ENCODE measurements at regions not wholly inside any gene's neighbourhood (a gene's known extent, or its start where the extent isn't known, plus 50 kb on each side); places are given as distances from the start of the nearest gene placed in this dataset.

GRCh38 chr17:63193827-63194226 lies 227.8 kb downstream of the TANC2 start:
- no peak for TF ChIP-seq CTCF (IDR thresholded peaks at IDR 0.05; ENCODE audit: unreplicated experiment)
- H3K9me3 Mint-ChIP-seq (ENCODE audit: low read depth) = no peaks in the 10 kb centered on the region
- no peak overlapping the region for H3K4me3 Mint-ChIP-seq (ENCODE audit: low read depth)
- H3K4me1 Mint-ChIP-seq (ENCODE audit: low read depth) = peaks cover 6% of the 10 kb centered on the region
- no peaks in the 10 kb centered on the region for H3K27me3 Mint-ChIP-seq
- no peak for DNase-seq (ENCODE audit: low spot score, unreplicated experiment)
- H3K36me3 Mint-ChIP-seq (ENCODE audit: insufficient read depth) = no peaks in the 10 kb centered on the region
- H3K27ac Mint-ChIP-seq = no peak overlapping the region

- no peaks in the 10 kb centered on the region for H3K36me3 Mint-ChIP-seq (ENCODE audit: insufficient read depth)
- no peaks in the 10 kb centered on the region for H3K9me3 Mint-ChIP-seq (ENCODE audit: low read depth)
- H3K4me1 Mint-ChIP-seq (ENCODE audit: low read depth) = peaks cover 6% of the 10 kb centered on the region
- TF ChIP-seq CTCF (IDR thresholded peaks at IDR 0.05; ENCODE audit: unreplicated experiment) = no peak
- no peak overlapping the region for H3K4me3 Mint-ChIP-seq (ENCODE audit: low read depth)
- no peak overlapping the region for H3K27ac Mint-ChIP-seq
- DNase-seq (ENCODE audit: low spot score, unreplicated experiment) = no peak
- H3K27me3 Mint-ChIP-seq = no peaks in the 10 kb centered on the region
These were observed 230.8 kb downstream of the TANC2 start for GRCh38 chr17:63196772-63197335.

- no peak for DNase-seq (ENCODE audit: low spot score, unreplicated experiment)
- peaks cover 14% of the 10 kb centered on the region for H3K36me3 Mint-ChIP-seq (ENCODE audit: insufficient read depth)
- no peak for TF ChIP-seq CTCF (IDR thresholded peaks at IDR 0.05; ENCODE audit: unreplicated experiment)
- peaks cover 25% of the 10 kb centered on the region for H3K9me3 Mint-ChIP-seq (ENCODE audit: low read depth)
- H3K27ac Mint-ChIP-seq = no peak overlapping the region
- H3K4me1 Mint-ChIP-seq (ENCODE audit: low read depth) = no peaks in the 10 kb centered on the region
- no peak overlapping the region for H3K4me3 Mint-ChIP-seq (ENCODE audit: low read depth)
- no peaks in the 10 kb centered on the region for H3K27me3 Mint-ChIP-seq
These were observed 237.6 kb downstream of the TANC2 start for GRCh38 chr17:63203652-63204051.

GRCh38 chr17:63221939-63222338 lies 224.2 kb downstream of the CYB561 start:
- no peaks in the 10 kb centered on the region for H3K36me3 Mint-ChIP-seq (ENCODE audit: insufficient read depth)
- H3K27ac Mint-ChIP-seq = no peak overlapping the region
- no peaks in the 10 kb centered on the region for H3K9me3 Mint-ChIP-seq (ENCODE audit: low read depth)
- no peak overlapping the region for H3K4me3 Mint-ChIP-seq (ENCODE audit: low read depth)
- no peak for DNase-seq (ENCODE audit: low spot score, unreplicated experiment)
- peaks cover 6% of the 10 kb centered on the region for H3K4me1 Mint-ChIP-seq (ENCODE audit: low read depth)
- no peaks in the 10 kb centered on the region for H3K27me3 Mint-ChIP-seq
- no peak for TF ChIP-seq CTCF (IDR thresholded peaks at IDR 0.05; ENCODE audit: unreplicated experiment)

GRCh38 chr17:63222655-63223054 lies 223.5 kb downstream of the CYB561 start:
- H3K36me3 Mint-ChIP-seq (ENCODE audit: insufficient read depth) = no peaks in the 10 kb centered on the region
- no peak for TF ChIP-seq CTCF (IDR thresholded peaks at IDR 0.05; ENCODE audit: unreplicated experiment)
- DNase-seq (ENCODE audit: low spot score, unreplicated experiment) = no peak
- no peaks in the 10 kb centered on the region for H3K9me3 Mint-ChIP-seq (ENCODE audit: low read depth)
- no peaks in the 10 kb centered on the region for H3K27me3 Mint-ChIP-seq
- H3K4me1 Mint-ChIP-seq (ENCODE audit: low read depth) = no peaks in the 10 kb centered on the region
- H3K27ac Mint-ChIP-seq = no peak overlapping the region
- no peak overlapping the region for H3K4me3 Mint-ChIP-seq (ENCODE audit: low read depth)
